ENCODE measurements at regions not wholly inside any gene's neighbourhood (a gene's known extent, or its start where the extent isn't known, plus 50 kb on each side); places are given as distances from the start of the nearest gene placed in this dataset.
A peak's percentile ranks its signal among the peaks of the same experiment; 100 is the strongest.

DNA sequence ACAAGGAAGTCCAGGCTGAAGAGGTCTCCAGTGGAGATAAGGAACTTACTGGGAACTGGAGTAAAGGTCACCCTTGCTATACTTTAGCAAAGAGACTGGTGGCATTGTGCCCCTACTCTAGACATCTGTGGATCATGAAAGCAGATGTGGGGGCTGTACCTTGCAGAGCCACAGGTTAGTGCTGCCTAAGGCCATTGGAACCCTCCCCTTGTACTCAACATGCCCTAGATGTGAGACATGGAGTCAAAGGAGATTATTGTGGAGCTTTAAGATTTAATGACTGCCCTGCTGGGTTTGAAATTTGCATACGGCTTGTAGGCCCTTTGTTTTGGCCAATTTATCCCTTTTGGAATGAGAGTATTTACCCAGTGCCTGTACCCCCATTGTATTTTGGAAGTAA, 397.3 kb upstream of the GRIN3A start:
- H3K27me3 ChIP-seq = no peaks in the 10 kb centered on the region
- WGBS, 2 donors = 0 to 76% methylated on average over 1 of the region's 1 CpG
- no peaks in the 10 kb centered on the region for H3K36me3 ChIP-seq
- no peak overlapping the region for H3K27ac ChIP-seq
- H3K4me1 ChIP-seq = no peaks in the 10 kb centered on the region
- ATAC-seq (no peak), DNase-seq (no peak)
- H3K9me3 ChIP-seq = peaks cover 0 to 21% (median 0%) of the 10 kb centered on the region in 11 donors
- no peak overlapping the region for H3K4me3 ChIP-seq
- TF ChIP-seq, protein P1, sequence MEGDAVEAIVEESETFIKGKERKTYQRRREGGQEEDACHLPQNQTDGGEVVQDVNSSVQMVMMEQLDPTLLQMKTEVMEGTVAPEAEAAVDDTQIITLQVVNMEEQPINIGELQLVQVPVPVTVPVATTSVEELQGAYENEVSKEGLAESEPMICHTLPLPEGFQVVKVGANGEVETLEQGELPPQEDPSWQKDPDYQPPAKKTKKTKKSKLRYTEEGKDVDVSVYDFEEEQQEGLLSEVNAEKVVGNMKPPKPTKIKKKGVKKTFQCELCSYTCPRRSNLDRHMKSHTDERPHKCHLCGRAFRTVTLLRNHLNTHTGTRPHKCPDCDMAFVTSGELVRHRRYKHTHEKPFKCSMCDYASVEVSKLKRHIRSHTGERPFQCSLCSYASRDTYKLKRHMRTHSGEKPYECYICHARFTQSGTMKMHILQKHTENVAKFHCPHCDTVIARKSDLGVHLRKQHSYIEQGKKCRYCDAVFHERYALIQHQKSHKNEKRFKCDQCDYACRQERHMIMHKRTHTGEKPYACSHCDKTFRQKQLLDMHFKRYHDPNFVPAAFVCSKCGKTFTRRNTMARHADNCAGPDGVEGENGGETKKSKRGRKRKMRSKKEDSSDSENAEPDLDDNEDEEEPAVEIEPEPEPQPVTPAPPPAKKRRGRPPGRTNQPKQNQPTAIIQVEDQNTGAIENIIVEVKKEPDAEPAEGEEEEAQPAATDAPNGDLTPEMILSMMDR (IDR thresholded peaks at IDR 0.05) = no peak
- intact Hi-C loops (cut with DNase I) = no loop called here

DNA sequence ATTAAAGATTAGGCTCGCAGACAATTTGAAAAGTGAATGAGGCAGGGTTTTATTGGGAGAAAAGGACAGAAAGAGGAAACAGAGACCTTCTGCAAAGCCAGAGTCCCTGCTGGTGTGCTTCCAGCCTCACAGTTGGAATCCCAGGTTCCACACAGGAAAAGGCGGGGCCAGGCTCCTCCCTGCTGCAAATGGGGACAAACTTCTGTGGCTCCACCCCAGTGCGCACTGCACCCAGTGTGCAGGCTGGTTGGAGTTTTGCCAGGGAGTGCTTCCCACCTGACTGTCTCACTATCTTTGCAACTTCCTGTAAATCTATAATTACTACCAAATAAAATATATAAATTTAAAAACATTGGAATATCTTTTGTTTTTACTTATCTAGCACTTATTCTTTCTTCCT, 386.0 kb upstream of the GRIN3A start:
- ATAC-seq = no peak
- TF ChIP-seq, protein P1 (IDR thresholded peaks at IDR 0.05) = no peak
- H3K9me3 ChIP-seq = peaks cover 0 to 26% (median 4%) of the 10 kb centered on the region in 11 donors
- H3K27ac ChIP-seq = no peak overlapping the region
- 59 to 64% methylated on average over 3 of the region's 3 CpGs for WGBS, 2 donors
- intact Hi-C loops (cut with DNase I) = no loop called here
- H3K27me3 ChIP-seq = no peaks in the 10 kb centered on the region
- H3K36me3 ChIP-seq = no peaks in the 10 kb centered on the region
- H3K4me1 ChIP-seq = no peaks in the 10 kb centered on the region
- DNase-seq = peak; percentile 12 to 14
- no peak overlapping the region for H3K4me3 ChIP-seq

DNA sequence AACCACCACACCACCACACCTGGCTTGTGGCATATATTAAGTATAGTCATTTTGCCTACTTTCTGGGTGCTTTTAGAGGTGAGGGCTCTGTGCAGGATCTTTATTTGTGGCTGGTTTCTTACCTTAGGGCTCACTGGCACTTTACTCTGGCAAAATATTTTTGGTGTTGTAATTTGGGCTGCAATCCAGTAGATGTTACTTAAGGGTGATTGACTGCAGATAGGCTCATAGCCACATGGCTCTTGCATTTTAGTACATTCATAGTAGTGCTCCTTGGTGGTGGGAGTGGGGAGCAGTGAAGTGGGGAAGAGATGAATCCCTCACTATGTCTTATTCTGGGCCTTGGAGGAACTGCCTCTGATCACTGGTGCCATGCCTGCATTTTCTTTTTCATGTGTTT, 376.1 kb upstream of the GRIN3A start:
- Histone ChIP-seq H3K4me3 (no peak overlapping the region), H3K27ac (no peak overlapping the region), H3K36me3 (no peaks in the 10 kb centered on the region), H3K27me3 (no peaks in the 10 kb centered on the region), H3K4me1 (no peaks in the 10 kb centered on the region), H3K9me3 (peaks cover 0 to 36% (median 8%) of the 10 kb centered on the region in 11 donors)
- intact Hi-C loops (cut with DNase I) = no loop called here
- DNase-seq (no peak), ATAC-seq (no peak)
- TF ChIP-seq, protein P1 (IDR thresholded peaks at IDR 0.05) = no peak

DNA sequence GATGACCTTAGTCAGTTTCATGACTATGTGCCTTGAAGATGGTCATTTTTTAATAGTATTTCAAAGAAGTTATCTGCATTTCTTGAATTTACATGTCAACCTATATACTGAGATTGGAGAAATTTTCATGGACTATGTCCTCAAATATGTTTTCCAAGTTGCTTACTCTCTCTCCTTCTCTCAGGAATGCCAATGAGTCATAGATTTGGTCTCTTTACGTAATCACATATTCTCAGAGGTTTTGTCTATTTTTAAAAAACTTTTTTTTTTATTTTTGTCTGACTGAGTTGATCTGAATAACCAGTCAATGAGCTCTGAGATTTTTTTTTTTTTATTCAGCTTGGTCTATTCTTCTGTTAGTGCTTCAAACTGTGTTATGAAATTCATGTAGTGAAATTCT, 374.7 kb upstream of the GRIN3A start:
- intact Hi-C loops (cut with DNase I) = no loop called here
- ATAC-seq = no peak

More for the DNA sequence above, 374.7 kb upstream of the GRIN3A start:
- Histone ChIP-seq H3K4me1 (no peaks in the 10 kb centered on the region), H3K27me3 (no peaks in the 10 kb centered on the region), H3K9me3 (peaks cover 0 to 32% (median 8%) of the 10 kb centered on the region in 11 donors), H3K36me3 (no peaks in the 10 kb centered on the region), H3K27ac (no peak overlapping the region), H3K4me3 (no peak overlapping the region)
- no peak for DNase-seq
- WGBS, 2 donors = 68 to 83% methylated on average over 1 of the region's 1 CpG
- TF ChIP-seq, protein P1 (IDR thresholded peaks at IDR 0.05) = no peak
